ENCODE measurements at regions not wholly inside any gene's neighbourhood (a gene's known extent, or its start where the extent isn't known, plus 50 kb on each side); places are given as distances from the start of the nearest gene placed in this dataset.

DNA sequence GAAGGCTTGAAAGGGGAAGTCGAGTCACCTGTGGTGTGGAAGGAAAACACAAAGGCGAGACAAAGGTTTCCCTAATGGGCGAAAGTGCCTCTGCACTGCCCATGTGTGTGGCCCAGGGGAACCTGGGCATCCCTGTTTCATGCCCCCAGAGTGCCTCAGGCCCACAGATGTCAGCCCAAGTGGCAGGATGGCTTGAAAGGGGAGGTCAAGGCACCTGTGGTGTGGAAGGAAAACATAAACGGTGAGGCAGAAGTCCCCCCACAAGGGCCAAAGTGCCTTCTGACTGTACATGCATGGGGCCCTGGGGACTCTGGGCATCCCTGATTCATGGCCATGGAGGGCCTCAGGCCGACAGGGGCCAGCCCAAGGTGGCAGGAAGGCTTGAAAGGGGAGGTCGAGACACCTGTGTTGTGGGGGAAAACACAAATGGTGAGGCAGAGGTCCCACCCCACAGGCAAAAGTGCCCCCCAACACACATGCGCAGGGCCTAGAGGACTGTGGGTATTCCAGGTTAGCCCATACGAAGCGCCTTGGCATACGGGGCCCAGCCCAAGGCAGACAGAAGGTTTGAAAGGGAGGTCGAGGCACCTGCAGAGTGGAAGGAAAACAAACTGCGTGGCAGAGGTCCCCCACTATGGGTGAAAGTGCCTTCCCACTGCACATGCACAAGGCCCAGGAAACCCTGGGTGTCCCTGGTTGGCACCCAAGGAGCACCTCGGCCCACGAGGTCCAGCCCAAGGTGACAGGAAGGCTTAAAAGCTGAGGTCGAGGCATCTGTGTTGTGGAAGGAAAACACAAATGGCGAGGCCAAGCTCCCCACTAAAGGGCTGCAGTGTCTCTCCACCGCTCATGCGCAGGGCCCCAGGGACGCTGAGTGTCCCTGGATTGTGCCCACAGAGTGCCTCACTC is 382.3 kb downstream of the ALG10 start:
- no peaks in the 10 kb centered on the region for H3K79me2 ChIP-seq (ENCODE audit: control insufficient read depth, insufficient read depth, low read length)
- no peak for TF ChIP-seq EZH2 (IDR thresholded peaks at IDR 0.05; ENCODE audit: low read length, missing control alignments)
- TF ChIP-seq, protein P1, sequence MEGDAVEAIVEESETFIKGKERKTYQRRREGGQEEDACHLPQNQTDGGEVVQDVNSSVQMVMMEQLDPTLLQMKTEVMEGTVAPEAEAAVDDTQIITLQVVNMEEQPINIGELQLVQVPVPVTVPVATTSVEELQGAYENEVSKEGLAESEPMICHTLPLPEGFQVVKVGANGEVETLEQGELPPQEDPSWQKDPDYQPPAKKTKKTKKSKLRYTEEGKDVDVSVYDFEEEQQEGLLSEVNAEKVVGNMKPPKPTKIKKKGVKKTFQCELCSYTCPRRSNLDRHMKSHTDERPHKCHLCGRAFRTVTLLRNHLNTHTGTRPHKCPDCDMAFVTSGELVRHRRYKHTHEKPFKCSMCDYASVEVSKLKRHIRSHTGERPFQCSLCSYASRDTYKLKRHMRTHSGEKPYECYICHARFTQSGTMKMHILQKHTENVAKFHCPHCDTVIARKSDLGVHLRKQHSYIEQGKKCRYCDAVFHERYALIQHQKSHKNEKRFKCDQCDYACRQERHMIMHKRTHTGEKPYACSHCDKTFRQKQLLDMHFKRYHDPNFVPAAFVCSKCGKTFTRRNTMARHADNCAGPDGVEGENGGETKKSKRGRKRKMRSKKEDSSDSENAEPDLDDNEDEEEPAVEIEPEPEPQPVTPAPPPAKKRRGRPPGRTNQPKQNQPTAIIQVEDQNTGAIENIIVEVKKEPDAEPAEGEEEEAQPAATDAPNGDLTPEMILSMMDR (conservative IDR thresholded peaks at IDR 0.05 in 1 of 2, IDR thresholded peaks at IDR 0.05 in 1 of 2; ENCODE audit: low read depth in 1 of 2, low read length in 2 of 2) = no peak
- no peak overlapping the region for H3K27ac ChIP-seq (ENCODE audit: insufficient read depth, low read length)
- no peak for DNase-seq (ENCODE audit: low read depth in 2 of 2)
- no peak overlapping the region for H3K4me3 ChIP-seq (replicated peaks in 1 of 4; ENCODE audit: control extremely low read depth in 1 of 4, insufficient read depth in 1 of 4, low read depth in 3 of 4, low read length in 4 of 4)
- no peak overlapping the region for H3K9ac ChIP-seq (ENCODE audit: insufficient read depth, low read length)
- H3K9me3 ChIP-seq (ENCODE audit: control insufficient read depth, insufficient read depth, low read depth, low read length) = no peaks in the 10 kb centered on the region
- no peaks in the 10 kb centered on the region for H3K36me3 ChIP-seq (ENCODE audit: control insufficient read depth, insufficient read depth, low read length)
- no peaks in the 10 kb centered on the region for H3K4me1 ChIP-seq (ENCODE audit: control insufficient read depth, extremely low read depth, insufficient read depth, low read length)
- no peaks in the 10 kb centered on the region for H4K20me1 ChIP-seq (ENCODE audit: control insufficient read depth, extremely low read depth, insufficient read depth, low read length)
- H2AFZ ChIP-seq (ENCODE audit: low read length) = no peak overlapping the region
- no peak overlapping the region for H3K4me2 ChIP-seq (ENCODE audit: extremely low read depth, insufficient read depth, low read length)
- no peaks in the 10 kb centered on the region for H3K27me3 ChIP-seq (ENCODE audit: control insufficient read depth, insufficient read depth, low read length)

DNA sequence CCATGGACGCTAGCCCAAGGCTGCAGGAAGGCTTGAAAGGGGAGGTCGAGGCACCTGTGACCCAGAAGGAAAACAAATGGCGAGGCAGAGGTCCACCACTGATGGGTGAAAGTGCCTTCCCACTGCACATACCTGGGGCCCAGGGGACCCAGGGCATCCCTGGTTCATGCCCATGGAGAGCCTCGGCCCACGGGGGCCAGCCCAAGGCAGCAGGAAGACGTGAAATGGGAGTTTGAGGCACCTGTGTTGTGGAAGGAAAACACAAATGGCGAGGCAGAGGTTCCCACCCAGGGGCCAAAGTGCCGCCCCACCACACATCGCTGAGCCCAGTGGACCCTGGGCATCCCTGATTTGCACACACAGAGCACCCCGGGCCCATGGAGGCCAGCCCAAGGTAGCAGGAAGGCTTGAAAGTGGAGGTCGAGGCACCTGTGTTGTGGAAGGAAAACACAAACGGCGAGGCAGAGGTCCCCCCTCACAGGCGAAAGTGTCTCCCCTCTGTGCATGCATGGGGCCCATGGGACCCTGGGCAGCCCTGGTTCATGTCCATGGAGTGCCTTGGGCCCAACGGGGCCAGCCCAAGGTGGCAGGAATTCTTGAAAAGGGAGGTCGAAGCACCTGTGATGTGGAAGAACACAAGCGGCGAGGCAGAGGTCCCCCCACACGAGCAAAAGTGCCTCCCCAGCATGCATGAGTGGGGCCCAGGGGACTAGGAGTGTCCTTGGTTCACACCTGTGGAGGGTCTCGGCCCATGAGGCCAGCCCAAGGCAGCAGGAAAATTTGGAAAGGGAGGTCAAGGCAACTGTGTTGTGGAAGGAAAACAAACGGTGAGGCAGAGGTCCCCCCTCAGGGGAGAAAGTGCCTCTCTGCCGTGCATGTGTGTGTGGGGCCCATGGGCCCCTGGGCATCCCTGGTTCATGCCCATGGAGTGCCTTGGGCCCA is 383.3 kb downstream of the ALG10 start:
- no peak overlapping the region for H3K27ac ChIP-seq (ENCODE audit: insufficient read depth, low read length)
- H3K4me2 ChIP-seq (ENCODE audit: extremely low read depth, insufficient read depth, low read length) = no peak overlapping the region
- no peak overlapping the region for H3K4me3 ChIP-seq (replicated peaks in 1 of 4; ENCODE audit: control extremely low read depth in 1 of 4, insufficient read depth in 1 of 4, low read depth in 3 of 4, low read length in 4 of 4)
- H2AFZ ChIP-seq (ENCODE audit: low read length) = no peak overlapping the region
- H3K4me1 ChIP-seq (ENCODE audit: control insufficient read depth, extremely low read depth, insufficient read depth, low read length) = no peaks in the 10 kb centered on the region
- no peaks in the 10 kb centered on the region for H3K79me2 ChIP-seq (ENCODE audit: control insufficient read depth, insufficient read depth, low read length)
- no peaks in the 10 kb centered on the region for H3K9me3 ChIP-seq (ENCODE audit: control insufficient read depth, insufficient read depth, low read depth, low read length)
- H3K9ac ChIP-seq (ENCODE audit: insufficient read depth, low read length) = no peak overlapping the region
- no peak for DNase-seq (ENCODE audit: low read depth in 2 of 2)
- TF ChIP-seq, protein P1 (conservative IDR thresholded peaks at IDR 0.05 in 1 of 2, IDR thresholded peaks at IDR 0.05 in 1 of 2; ENCODE audit: low read depth in 1 of 2, low read length in 2 of 2) = no peak
- no peaks in the 10 kb centered on the region for H3K27me3 ChIP-seq (ENCODE audit: control insufficient read depth, insufficient read depth, low read length)
- H4K20me1 ChIP-seq (ENCODE audit: control insufficient read depth, extremely low read depth, insufficient read depth, low read length) = no peaks in the 10 kb centered on the region
- no peaks in the 10 kb centered on the region for H3K36me3 ChIP-seq (ENCODE audit: control insufficient read depth, insufficient read depth, low read length)

Data from fibroblast of lung (primary cell).